ENCODE measurements at regions not wholly inside any gene's neighbourhood (a gene's known extent, or its start where the extent isn't known, plus 50 kb on each side); places are given as distances from the start of the nearest gene placed in this dataset.

GRCh38 chr2:44051593-44052347 lies 56.0 kb upstream of the LRPPRC start:
- no peaks in the 10 kb centered on the region for H3K4me1 ChIP-seq
- H3K9me3 ChIP-seq: 0 out of 2 replicates have a peak, but pooled peaks cover 3% of the 10 kb centered on the region
- Mint-ChIP-seq H3K27ac (ENCODE audit: unreplicated experiment) (no peak overlapping the region), H3K36me3 (ENCODE audit: insufficient read depth, unreplicated experiment) (no peaks in the 10 kb centered on the region), H3K9me3 (ENCODE audit: unreplicated experiment) (no peaks in the 10 kb centered on the region), H3K4me1 (ENCODE audit: low read depth, unreplicated experiment) (no peaks in the 10 kb centered on the region), H3K27me3 (ENCODE audit: insufficient read depth, unreplicated experiment) (no peaks in the 10 kb centered on the region), H3K4me3 (ENCODE audit: unreplicated experiment) (no peak overlapping the region)
- no TSS peak for BruUV-seq (replicated peaks)
- TF ChIP-seq, protein P1, sequence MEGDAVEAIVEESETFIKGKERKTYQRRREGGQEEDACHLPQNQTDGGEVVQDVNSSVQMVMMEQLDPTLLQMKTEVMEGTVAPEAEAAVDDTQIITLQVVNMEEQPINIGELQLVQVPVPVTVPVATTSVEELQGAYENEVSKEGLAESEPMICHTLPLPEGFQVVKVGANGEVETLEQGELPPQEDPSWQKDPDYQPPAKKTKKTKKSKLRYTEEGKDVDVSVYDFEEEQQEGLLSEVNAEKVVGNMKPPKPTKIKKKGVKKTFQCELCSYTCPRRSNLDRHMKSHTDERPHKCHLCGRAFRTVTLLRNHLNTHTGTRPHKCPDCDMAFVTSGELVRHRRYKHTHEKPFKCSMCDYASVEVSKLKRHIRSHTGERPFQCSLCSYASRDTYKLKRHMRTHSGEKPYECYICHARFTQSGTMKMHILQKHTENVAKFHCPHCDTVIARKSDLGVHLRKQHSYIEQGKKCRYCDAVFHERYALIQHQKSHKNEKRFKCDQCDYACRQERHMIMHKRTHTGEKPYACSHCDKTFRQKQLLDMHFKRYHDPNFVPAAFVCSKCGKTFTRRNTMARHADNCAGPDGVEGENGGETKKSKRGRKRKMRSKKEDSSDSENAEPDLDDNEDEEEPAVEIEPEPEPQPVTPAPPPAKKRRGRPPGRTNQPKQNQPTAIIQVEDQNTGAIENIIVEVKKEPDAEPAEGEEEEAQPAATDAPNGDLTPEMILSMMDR (IDR thresholded peaks at IDR 0.05; ENCODE audit: insufficient read depth in 1 of 2, low read depth in 1 of 2, low read length in 1 of 2, severe bottlenecking in 1 of 2, unreplicated experiment in 1 of 2): no peak
- H3K27me3 ChIP-seq (replicated peaks; ENCODE audit: control insufficient read depth, insufficient read depth, low read length): no peaks in the 10 kb centered on the region
- no peaks in the 10 kb centered on the region for H3K36me3 ChIP-seq (ENCODE audit: control insufficient read depth, insufficient read depth, low read length)
- no peak overlapping the region for H3K4me3 ChIP-seq (ENCODE audit: low read depth, low read length)
- no peak for DNase-seq
- ChIA-PET POLR2A (no interaction called here), CTCF (interaction anchor here (2.2 kb wide), 1 partner anchor 8 kb away, joined by 10 read pairs; no protein-coding TSS in a partner anchor)
- intact Hi-C loops (cut with micrococcal nuclease; ENCODE audit: unreplicated experiment): no loop called here

GRCh38 chr2:44052584-44052983 lies 56.8 kb upstream of the LRPPRC start:
- no peaks in the 10 kb centered on the region for H3K36me3 Mint-ChIP-seq (ENCODE audit: insufficient read depth, unreplicated experiment)
- H3K27ac Mint-ChIP-seq (ENCODE audit: unreplicated experiment): no peak overlapping the region
- TF ChIP-seq, protein P1 (IDR thresholded peaks at IDR 0.05; ENCODE audit: insufficient read depth in 1 of 2, low read depth in 1 of 2, low read length in 1 of 2, severe bottlenecking in 1 of 2, unreplicated experiment in 1 of 2): no peak
- no peaks in the 10 kb centered on the region for H3K27me3 ChIP-seq (replicated peaks; ENCODE audit: control insufficient read depth, insufficient read depth, low read length)
- no TSS peak for BruUV-seq (replicated peaks)
- intact Hi-C loops (cut with micrococcal nuclease; ENCODE audit: unreplicated experiment): no loop called here
- CTCF ChIA-PET: interaction anchor here (2.2 kb wide), 1 partner anchor 8 kb away, joined by 10 read pairs; no protein-coding TSS in a partner anchor
- no peak for DNase-seq
- H3K27me3 Mint-ChIP-seq (ENCODE audit: insufficient read depth, unreplicated experiment): no peaks in the 10 kb centered on the region
- H3K9me3 ChIP-seq: 0 out of 2 replicates have a peak, but pooled peaks cover 3% of the 10 kb centered on the region
- no peaks in the 10 kb centered on the region for H3K9me3 Mint-ChIP-seq (ENCODE audit: unreplicated experiment)
- H3K4me3 ChIP-seq (ENCODE audit: low read depth, low read length): no peak overlapping the region
- H3K36me3 ChIP-seq (ENCODE audit: control insufficient read depth, insufficient read depth, low read length): no peaks in the 10 kb centered on the region
- POLR2A ChIA-PET: no interaction called here
- H3K4me1 ChIP-seq: no peaks in the 10 kb centered on the region
- no peak overlapping the region for H3K4me3 Mint-ChIP-seq (ENCODE audit: unreplicated experiment)
- no peaks in the 10 kb centered on the region for H3K4me1 Mint-ChIP-seq (ENCODE audit: low read depth, unreplicated experiment)

GRCh38 chr2:44053052-44053451 lies 57.3 kb upstream of the LRPPRC start:
- ChIA-PET POLR2A (no interaction called here), CTCF (interaction anchor here (2.2 kb wide), 1 partner anchor 9 kb away, joined by 10 read pairs; no protein-coding TSS in a partner anchor)
- no TSS peak for BruUV-seq (replicated peaks)
- no peaks in the 10 kb centered on the region for H3K9me3 Mint-ChIP-seq (ENCODE audit: unreplicated experiment)
- no peak overlapping the region for H3K4me3 Mint-ChIP-seq (ENCODE audit: unreplicated experiment)
- TF ChIP-seq, protein P1 (IDR thresholded peaks at IDR 0.05; ENCODE audit: insufficient read depth in 1 of 2, low read depth in 1 of 2, low read length in 1 of 2, severe bottlenecking in 1 of 2, unreplicated experiment in 1 of 2): no peak
- H3K9me3 ChIP-seq: no peaks in the 10 kb centered on the region
- H3K27ac Mint-ChIP-seq (ENCODE audit: unreplicated experiment): no peak overlapping the region
- no peaks in the 10 kb centered on the region for H3K4me1 Mint-ChIP-seq (ENCODE audit: low read depth, unreplicated experiment)
- no peaks in the 10 kb centered on the region for H3K36me3 ChIP-seq (ENCODE audit: control insufficient read depth, insufficient read depth, low read length)
- H3K4me3 ChIP-seq (ENCODE audit: low read depth, low read length): no peak overlapping the region
- no peaks in the 10 kb centered on the region for H3K36me3 Mint-ChIP-seq (ENCODE audit: insufficient read depth, unreplicated experiment)
- intact Hi-C loops (cut with micrococcal nuclease; ENCODE audit: unreplicated experiment): no loop called here
- no peaks in the 10 kb centered on the region for H3K27me3 ChIP-seq (replicated peaks; ENCODE audit: control insufficient read depth, insufficient read depth, low read length)
- H3K27me3 Mint-ChIP-seq (ENCODE audit: insufficient read depth, unreplicated experiment): no peaks in the 10 kb centered on the region
- DNase-seq: no peak
- no peaks in the 10 kb centered on the region for H3K4me1 ChIP-seq

Measured in Caco-2 (cell line).